ENCODE measurements at regions not wholly inside any gene's neighbourhood (a gene's known extent, or its start where the extent isn't known, plus 50 kb on each side); places are given as distances from the start of the nearest gene placed in this dataset.
A peak's percentile ranks its signal among the peaks of the same experiment; 100 is the strongest.
"Not testable (repeated sequence)": the region's sequence is repeated elsewhere in the genome, so short reads cannot be mapped to it uniquely, and the experiment has no call there.

- DNase-seq (ENCODE audit: low spot score): peak; percentile 85
Observed at GRCh38 chr3:194867270-194867983, 181.7 kb downstream of the FAM43A start.

- DNase-seq (ENCODE audit: low spot score): no peak
Observed at GRCh38 chr3:194868831-194869230, 183.1 kb downstream of the FAM43A start.

GRCh38 chr3:194869482-194870169 is 183.9 kb downstream of the FAM43A start:
- DNase-seq (ENCODE audit: low spot score): peak; percentile 93

DNA sequence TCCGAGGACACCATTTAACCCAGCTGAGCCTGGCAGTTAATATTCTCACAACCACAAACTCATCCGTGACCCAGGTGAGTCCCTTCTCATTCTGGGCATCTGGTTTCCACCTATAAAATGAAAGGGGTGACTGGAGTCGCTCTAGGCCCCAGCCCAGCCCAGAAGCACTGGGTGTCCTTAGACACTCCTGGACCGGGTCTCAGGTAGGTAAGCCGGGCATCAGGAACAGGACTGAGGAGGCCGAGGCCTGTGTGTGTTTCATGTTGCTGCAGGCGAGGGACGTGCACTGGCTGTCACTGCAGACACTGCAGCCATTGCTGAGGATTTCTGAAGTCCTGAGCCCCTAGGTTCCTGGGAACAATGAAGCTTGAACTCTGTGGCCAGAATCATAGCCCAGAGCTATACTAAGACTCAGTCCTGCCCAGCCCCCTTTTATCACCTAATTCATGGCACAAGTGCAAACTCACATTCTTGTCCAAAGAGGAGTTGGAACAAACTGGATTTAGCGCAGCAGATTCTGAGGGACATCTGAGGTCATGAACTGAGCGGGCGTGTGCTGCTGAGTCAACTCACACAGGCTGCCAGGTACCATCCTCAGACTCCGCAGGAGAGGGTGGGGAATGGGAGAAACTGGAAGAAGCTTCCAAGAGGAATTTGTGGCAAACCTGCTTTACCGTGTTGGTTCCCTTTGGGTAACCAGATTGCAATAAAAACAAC is 184.9 kb downstream of the FAM43A start:
- DNase-seq (ENCODE audit: low spot score): no peak

DNA sequence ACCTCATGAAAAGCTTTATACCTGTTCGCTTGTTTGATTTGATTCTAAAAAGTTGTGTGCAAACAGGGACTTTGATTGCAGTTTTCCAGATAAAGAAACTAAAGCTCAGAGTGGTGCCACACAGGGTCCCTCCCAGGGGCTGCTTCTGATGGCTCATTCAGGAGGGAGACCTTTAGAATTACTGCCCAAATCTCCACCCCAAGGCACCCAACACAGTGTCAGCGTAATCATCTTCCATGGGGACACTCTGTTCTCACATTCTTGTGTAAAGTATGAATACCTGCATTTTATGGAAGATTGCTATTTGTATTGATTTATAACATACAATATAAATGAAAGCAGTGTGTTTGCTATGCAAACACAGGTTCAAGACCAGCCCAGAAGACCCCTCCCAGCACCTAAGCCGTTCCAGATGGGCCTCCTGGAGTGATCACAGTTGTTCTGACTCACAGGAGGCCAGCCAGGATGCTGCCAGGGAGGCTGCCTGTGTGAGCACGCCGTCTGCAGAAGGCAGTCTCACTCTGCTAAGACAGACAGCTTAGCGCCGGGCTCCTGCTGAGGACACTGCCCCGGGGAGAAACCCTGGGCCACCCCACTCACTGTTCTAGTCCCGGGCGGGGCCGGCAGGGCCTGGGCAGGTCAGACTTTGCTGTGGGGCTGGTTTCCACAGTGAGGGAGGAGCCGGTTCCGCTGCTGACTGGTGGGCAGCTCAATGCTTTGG is 185.6 kb downstream of the FAM43A start:
- peak; percentile 94 for DNase-seq (ENCODE audit: low spot score)

GRCh38 chr3:194871864-194872668 is 186.4 kb downstream of the FAM43A start:
- no peak for DNase-seq (ENCODE audit: low spot score)

- no peak for DNase-seq (ENCODE audit: low spot score)
Observed at GRCh38 chr3:194872669-194872977, 186.9 kb downstream of the FAM43A start.

DNA sequence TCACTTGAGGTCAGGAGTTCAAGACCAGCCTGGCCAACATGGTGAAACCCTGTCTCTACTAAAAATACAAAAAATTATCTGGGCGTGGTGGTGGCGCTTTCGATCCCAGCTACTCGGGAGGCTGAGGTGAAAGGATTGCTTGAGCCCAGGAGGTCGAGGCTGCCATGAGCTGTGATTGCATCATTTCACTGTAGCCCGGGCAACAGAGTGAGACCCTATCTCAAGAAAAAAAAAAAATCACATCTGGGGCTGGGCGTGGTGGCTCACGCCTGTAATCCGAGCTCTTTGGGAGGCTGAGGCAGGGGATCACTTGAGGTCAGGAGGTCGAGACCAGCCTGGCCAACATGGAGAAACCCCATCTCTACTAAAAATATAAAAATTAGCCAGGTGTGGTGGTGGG is 187.8 kb downstream of the FAM43A start:
- not testable (repeated sequence) for DNase-seq (ENCODE audit: low spot score)

DNA sequence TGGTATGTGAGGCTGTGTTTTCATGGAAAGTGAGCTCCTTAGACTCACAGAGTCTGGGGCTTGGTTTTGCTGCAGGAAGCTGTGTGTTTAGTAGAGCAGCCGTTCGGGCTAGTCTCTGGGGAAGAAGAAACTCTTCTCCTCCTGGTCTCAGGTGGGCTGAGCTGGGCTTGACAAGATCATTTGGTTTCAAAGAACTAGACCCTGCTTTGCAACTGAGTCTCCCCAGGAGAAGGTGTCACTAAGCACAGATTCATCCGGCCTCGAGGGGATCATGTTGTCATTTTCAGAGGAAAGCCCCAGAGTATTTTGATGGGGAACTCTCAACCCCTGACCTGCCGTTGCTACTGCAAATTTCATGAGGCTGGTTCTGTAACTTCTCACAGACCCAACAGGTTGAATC is 188.5 kb downstream of the FAM43A start:
- DNase-seq (ENCODE audit: low spot score): no peak

GRCh38 chr3:194874783-194875182 is 189.1 kb downstream of the FAM43A start:
- DNase-seq (ENCODE audit: low spot score): no peak

DNA sequence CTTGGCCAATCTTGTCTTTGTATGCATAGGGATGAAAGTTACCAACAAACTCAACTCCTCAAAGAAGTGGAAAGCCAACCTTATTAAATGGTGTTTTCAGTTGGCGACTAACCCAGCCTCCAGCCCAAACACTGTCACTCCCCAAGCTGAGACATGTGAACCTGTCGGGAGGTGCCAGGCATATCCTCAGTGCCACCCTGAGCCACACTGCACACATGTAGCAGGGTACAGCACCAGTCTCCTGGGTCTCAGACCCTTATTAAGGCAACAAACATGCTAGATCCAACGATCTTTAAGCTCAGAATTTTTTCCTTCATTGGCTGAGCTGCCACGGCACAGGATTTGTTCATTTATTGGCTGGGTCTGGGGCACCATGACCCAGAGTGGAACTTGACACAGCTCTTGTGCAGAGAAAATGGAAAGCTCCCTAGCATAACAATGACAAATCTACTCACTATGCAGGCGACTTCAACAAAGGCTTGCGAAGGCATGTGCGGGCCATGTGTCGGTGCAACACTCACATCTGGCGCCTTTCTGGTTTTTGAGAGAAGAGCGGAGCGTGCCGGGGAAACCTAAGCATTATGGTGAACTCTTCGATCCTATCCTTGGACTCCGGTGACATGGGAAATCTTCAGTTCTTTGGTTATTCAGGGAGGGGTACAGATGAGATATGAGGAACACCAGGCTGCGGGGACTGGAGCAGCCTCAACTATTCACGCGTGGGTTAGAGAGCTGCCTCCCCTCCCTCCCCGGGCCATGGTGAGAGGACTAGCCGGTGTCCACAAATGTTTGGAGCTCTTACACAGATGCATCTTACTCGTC is 190.1 kb downstream of the FAM43A start:
- no peak for DNase-seq (ENCODE audit: low spot score)

GRCh38 chr3:194876403-194877095 is 190.9 kb downstream of the FAM43A start:
- DNase-seq (ENCODE audit: low spot score): no peak

DNA sequence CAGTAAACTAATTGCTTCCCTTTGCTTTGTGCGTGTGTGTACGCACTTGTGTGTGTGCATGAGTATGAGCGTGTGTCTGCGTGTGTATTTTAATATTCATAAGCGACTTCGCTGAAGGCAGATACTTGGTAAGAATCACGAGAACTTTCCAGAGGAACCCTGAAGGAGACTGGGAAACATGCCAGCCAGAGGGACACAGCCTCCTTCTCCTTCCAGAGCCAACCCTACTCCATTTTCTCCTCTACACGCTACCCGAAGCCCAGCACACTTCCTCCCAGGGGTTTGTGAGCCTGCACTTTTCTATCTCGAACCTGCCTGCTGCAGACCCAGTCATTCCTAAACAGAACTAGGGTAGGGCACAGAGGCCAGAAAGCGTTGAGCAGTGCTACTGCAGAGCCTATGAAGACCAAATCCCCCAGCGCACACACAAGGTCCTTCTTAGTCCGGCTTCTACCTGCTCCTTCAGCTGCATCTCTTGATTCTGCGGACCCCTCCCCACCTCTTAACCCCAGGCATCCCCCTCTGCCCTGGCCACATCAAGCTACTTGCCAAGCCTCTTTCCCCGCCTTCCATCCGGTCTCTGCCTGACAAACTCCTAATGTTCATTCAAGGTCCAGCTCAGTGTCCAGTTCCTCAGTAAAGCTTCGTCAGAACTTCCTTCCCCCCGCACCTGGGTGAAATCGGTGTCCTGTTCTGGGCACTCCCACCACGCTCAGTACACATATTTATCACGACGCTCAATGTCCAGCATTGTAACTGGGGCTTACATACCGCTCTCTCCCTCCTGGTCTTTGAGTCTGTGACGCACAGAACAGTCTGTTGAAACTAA is 191.8 kb downstream of the FAM43A start:
- DNase-seq (ENCODE audit: low spot score): no peak

- DNase-seq (ENCODE audit: low spot score): no peak
Observed at GRCh38 chr3:194879126-194879877, 193.6 kb downstream of the FAM43A start.

- DNase-seq (ENCODE audit: low spot score): no peak
Observed at GRCh38 chr3:194879991-194880939, 194.6 kb downstream of the FAM43A start.

GRCh38 chr3:194880940-194881925 is 195.6 kb downstream of the FAM43A start:
- no peak for DNase-seq (ENCODE audit: low spot score)
